ENCODE measurements at regions not wholly inside any gene's neighbourhood (a gene's known extent, or its start where the extent isn't known, plus 50 kb on each side); places are given as distances from the start of the nearest gene placed in this dataset.
"Not testable (repeated sequence)": the region's sequence is repeated elsewhere in the genome, so short reads cannot be mapped to it uniquely, and the experiment has no call there.

DNA sequence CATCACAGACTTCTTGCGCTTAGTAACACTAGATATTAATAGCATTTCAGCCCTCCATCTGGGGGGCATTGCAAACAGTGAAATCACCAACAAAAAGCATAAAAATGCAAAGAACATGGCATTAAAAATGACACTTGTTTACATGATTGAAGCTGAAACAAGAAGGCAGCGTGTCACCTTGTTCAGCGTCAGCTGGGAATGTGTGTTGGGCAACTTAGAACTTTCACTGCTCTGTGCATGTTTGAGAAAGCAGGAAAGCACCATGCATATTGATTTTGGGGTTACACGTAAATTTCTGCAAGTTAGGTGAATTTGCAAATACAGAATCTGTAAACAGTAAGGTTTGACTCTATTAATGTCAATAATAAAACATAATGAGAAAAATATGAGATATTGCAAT lies 162.9 kb downstream of the SOX4 start:
- Histone ChIP-seq H3K36me3 (ENCODE audit: control insufficient read depth, insufficient read depth, low read length) (no peaks in the 10 kb centered on the region), H3K4me3 (ENCODE audit: low read depth in 2 of 2, low read length in 2 of 2) (no peak overlapping the region), H3K4me1 (ENCODE audit: control insufficient read depth, insufficient read depth, low read length) (peaks cover 48% of the 10 kb centered on the region), H3K27ac (ENCODE audit: low read length) (peak overlapping the region; percentile 57; the same call in 1 of the 2 replicates), H3K9me3 (ENCODE audit: control insufficient read depth, insufficient read depth, low read depth, low read length) (no peaks in the 10 kb centered on the region), H3K27me3 (ENCODE audit: control insufficient read depth, insufficient read depth, low read length) (no peaks in the 10 kb centered on the region)
- in situ Hi-C loops (cut with HindIII; ENCODE audit: low pct_unique_long_range_greater_than_20kb, low sequenced_read_pairs) (no loop called here), intact Hi-C loops (cut with micrococcal nuclease; ENCODE audit: unreplicated experiment) (loop anchor here (10.0 kb wide), 1 partner anchor 158 kb away; no protein-coding TSS in a partner anchor)
- ChIA-PET POLR2A (no interaction called here), CTCF (no interaction called here)
- no peak for ATAC-seq
- DNase-seq (ENCODE audit: low read depth, low spot score) = no peak
- no TSS peak for BruUV-seq (replicated peaks)
- TF ChIP-seq SIN3A (IDR thresholded peaks at IDR 0.05; ENCODE audit: borderline replicate concordance, insufficient read depth, low read depth, low read length) (no peak), TCF7L2 (IDR thresholded peaks at IDR 0.05; ENCODE audit: low read depth, low read length) (no peak), CTCF (IDR thresholded peaks at IDR 0.05) (no peak)

- ATAC-seq, CTCF ChIA-PET: not testable (repeated sequence)
Observed at GRCh38 chr6:21757392-21757791, 163.8 kb downstream of the SOX4 start.

GRCh38 chr6:21759721-21760120 lies 166.2 kb downstream of the SOX4 start:
- peaks cover 16% of the 10 kb centered on the region for H3K4me1 ChIP-seq (ENCODE audit: control insufficient read depth, insufficient read depth, low read length)
- H3K27ac ChIP-seq (ENCODE audit: low read length) = peak overlapping the region; percentile 73
- CTCF ChIA-PET = no interaction called here
- in situ Hi-C loops (cut with HindIII; ENCODE audit: low pct_unique_long_range_greater_than_20kb, low sequenced_read_pairs) (no loop called here), intact Hi-C loops (cut with micrococcal nuclease; ENCODE audit: unreplicated experiment) (loop anchor here (10.0 kb wide), 1 partner anchor 155 kb away; no protein-coding TSS in a partner anchor)
- no peaks in the 10 kb centered on the region for H3K36me3 ChIP-seq (ENCODE audit: control insufficient read depth, insufficient read depth, low read length)
- POLR2A ChIA-PET = interaction anchor here (0.7 kb wide), 2 partner anchors 13 to 122 kb away, joined by 3 read pairs; no protein-coding TSS in a partner anchor
- ATAC-seq = no peak
- TF ChIP-seq POLR2AphosphoS5 (IDR thresholded peaks at IDR 0.05; ENCODE audit: low read depth, low read length) (no peak), SIN3A (IDR thresholded peaks at IDR 0.05; ENCODE audit: borderline replicate concordance, insufficient read depth, low read depth, low read length) (no peak), CTCF (IDR thresholded peaks at IDR 0.05) (no peak), TCF7L2 (IDR thresholded peaks at IDR 0.05; ENCODE audit: low read depth, low read length) (no peak)
- TF ChIP-seq, protein P1, sequence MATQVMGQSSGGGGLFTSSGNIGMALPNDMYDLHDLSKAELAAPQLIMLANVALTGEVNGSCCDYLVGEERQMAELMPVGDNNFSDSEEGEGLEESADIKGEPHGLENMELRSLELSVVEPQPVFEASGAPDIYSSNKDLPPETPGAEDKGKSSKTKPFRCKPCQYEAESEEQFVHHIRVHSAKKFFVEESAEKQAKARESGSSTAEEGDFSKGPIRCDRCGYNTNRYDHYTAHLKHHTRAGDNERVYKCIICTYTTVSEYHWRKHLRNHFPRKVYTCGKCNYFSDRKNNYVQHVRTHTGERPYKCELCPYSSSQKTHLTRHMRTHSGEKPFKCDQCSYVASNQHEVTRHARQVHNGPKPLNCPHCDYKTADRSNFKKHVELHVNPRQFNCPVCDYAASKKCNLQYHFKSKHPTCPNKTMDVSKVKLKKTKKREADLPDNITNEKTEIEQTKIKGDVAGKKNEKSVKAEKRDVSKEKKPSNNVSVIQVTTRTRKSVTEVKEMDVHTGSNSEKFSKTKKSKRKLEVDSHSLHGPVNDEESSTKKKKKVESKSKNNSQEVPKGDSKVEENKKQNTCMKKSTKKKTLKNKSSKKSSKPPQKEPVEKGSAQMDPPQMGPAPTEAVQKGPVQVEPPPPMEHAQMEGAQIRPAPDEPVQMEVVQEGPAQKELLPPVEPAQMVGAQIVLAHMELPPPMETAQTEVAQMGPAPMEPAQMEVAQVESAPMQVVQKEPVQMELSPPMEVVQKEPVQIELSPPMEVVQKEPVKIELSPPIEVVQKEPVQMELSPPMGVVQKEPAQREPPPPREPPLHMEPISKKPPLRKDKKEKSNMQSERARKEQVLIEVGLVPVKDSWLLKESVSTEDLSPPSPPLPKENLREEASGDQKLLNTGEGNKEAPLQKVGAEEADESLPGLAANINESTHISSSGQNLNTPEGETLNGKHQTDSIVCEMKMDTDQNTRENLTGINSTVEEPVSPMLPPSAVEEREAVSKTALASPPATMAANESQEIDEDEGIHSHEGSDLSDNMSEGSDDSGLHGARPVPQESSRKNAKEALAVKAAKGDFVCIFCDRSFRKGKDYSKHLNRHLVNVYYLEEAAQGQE (IDR thresholded peaks at IDR 0.05; ENCODE audit: insufficient read depth in 1 of 2, low read depth in 2 of 2, low read length in 1 of 2) = no peak
- DNase-seq (ENCODE audit: low read depth, low spot score) = no peak
- BruUV-seq (replicated peaks) = no TSS peak
- H3K27me3 ChIP-seq (ENCODE audit: control insufficient read depth, insufficient read depth, low read length) = no peaks in the 10 kb centered on the region
- H3K4me3 ChIP-seq (ENCODE audit: low read depth in 2 of 2, low read length in 2 of 2) = no peak overlapping the region
- no peaks in the 10 kb centered on the region for H3K9me3 ChIP-seq (ENCODE audit: control insufficient read depth, insufficient read depth, low read depth, low read length)

More at GRCh38 chr6:21757392-21757791, 163.8 kb downstream of the SOX4 start:
- H3K27me3 ChIP-seq (ENCODE audit: control insufficient read depth, insufficient read depth, low read length); H3K36me3 ChIP-seq (ENCODE audit: control insufficient read depth, insufficient read depth, low read length); H3K4me3 ChIP-seq (ENCODE audit: low read depth in 2 of 2, low read length in 2 of 2); in situ Hi-C loops (cut with HindIII; ENCODE audit: low pct_unique_long_range_greater_than_20kb, low sequenced_read_pairs); DNase-seq (ENCODE audit: low read depth, low spot score); BruUV-seq (replicated peaks); H3K9me3 ChIP-seq (ENCODE audit: control insufficient read depth, insufficient read depth, low read depth, low read length): not testable (repeated sequence)
- POLR2A ChIA-PET = interaction anchor here (0.5 kb wide), 1 partner anchor 33 kb away, joined by 7 read pairs; no protein-coding TSS in a partner anchor
- intact Hi-C loops (cut with micrococcal nuclease; ENCODE audit: unreplicated experiment) = loop anchor here (10.0 kb wide), 1 partner anchor 157 kb away; no protein-coding TSS in a partner anchor
- Histone ChIP-seq H3K27ac (ENCODE audit: low read length) (peak overlapping the region; percentile 57), H3K4me1 (ENCODE audit: control insufficient read depth, insufficient read depth, low read length) (peaks cover 39% of the 10 kb centered on the region)

DNA sequence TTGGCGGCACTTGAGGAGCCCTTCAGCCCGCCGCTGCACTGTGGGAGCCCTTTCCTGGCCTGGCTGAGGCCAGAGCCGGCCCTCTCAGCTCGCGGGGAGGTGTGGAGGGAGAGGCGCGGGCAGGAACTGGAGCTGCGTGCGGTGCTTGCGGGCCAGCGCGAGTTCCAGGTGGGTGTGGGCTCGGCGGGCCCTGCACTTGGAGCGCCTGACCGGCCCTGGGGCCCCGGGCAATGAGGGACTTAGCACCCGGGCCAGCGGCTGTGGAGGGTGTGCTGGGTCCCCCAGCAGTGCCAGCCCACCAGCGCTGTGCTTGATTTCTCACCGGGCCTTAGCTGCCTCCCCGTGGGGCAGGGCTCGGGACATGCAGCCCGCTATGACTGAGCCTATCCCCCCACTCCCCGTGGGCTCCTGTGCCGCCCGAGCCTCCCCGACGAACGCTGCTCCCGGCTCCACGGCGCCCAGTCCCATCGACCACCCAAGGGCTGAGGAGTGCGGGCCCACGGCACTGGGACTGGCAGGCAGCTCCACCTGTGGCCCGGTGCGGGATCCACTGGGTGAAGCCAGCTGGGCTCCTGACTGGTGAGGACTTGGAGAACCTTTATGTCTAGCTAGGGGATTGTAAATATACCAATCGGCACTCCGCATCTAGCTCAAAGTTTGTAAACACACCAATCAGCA lies 167.6 kb downstream of the SOX4 start:
- BruUV-seq (replicated peaks); H3K4me1 ChIP-seq (ENCODE audit: control insufficient read depth, insufficient read depth, low read length); H3K4me3 ChIP-seq (ENCODE audit: low read depth in 2 of 2, low read length in 2 of 2); ATAC-seq; CTCF ChIA-PET; intact Hi-C loops (cut with micrococcal nuclease; ENCODE audit: unreplicated experiment); in situ Hi-C loops (cut with HindIII; ENCODE audit: low pct_unique_long_range_greater_than_20kb, low sequenced_read_pairs); DNase-seq (ENCODE audit: low read depth, low spot score); H3K9me3 ChIP-seq (ENCODE audit: control insufficient read depth, insufficient read depth, low read depth, low read length); H3K27ac ChIP-seq (ENCODE audit: low read length); H3K27me3 ChIP-seq (ENCODE audit: control insufficient read depth, insufficient read depth, low read length); H3K36me3 ChIP-seq (ENCODE audit: control insufficient read depth, insufficient read depth, low read length); POLR2A ChIA-PET: not testable (repeated sequence)
